Panc1 (cell line): ENCODE measurements at regions not wholly inside any gene's neighbourhood (a gene's known extent, or its start where the extent isn't known, plus 50 kb on each side); places are given as distances from the start of the nearest gene placed in this dataset.
A peak's percentile ranks its signal among the peaks of the same experiment; 100 is the strongest.

ENCODE experiments used
- ATAC-seq: fragments of 200-7000 bp; cut with Tn5 transposase; 2 replicates; pipeline ENCODE4 v1.9.1; 2020; ENCODE audit warnings: mild to moderate bottlenecking, moderate library complexity
- BruUV-seq: library from RNA; stranded (reverse); fragments of 400-500 nt; replicated peaks from 2 replicates; lab custom pipeline; 2021; lab: Mats Ljungman, UMichigan
- CTCF ChIA-PET: fragments of 300-600 bp; sonication (Branson Sonifier 250); formaldehyde crosslinking; loops from one replicate; lab custom pipeline; 2022; ENCODE audit warnings: antibody characterized with exemption; lab: Charles Lee
- POLR2A ChIA-PET: fragments of 300-600 bp; sonication (Branson Sonifier 250); formaldehyde crosslinking; loops from one replicate; lab custom pipeline; 2022; ENCODE audit warnings: antibody characterized with exemption; lab: Charles Lee
- DNase-seq: peaks from one replicate; pipeline ENCODE4 v3.0.0-alpha.2; 2010; ENCODE audit warnings: low read depth, low spot score
- H3K27ac ChIP-seq: 2 replicates; pipeline ENCODE4 v1.5.1; 2011; ENCODE audit warnings: mild to moderate bottlenecking, low read length, inconsistent platforms
- H3K27me3 ChIP-seq: fragments of 200-500 bp; sonication (Bioruptor generic); 2 replicates; pipeline ENCODE4 v1.6.0; 2014; ENCODE audit warnings: low read length, inconsistent platforms; ENCODE audit not compliant: control insufficient read depth, insufficient read depth
- H3K36me3 ChIP-seq: fragments of 200-500 bp; sonication (Bioruptor generic); 2 replicates; pipeline ENCODE4 v1.5.1; 2014; ENCODE audit warnings: inconsistent platforms, mild to moderate bottlenecking, low read length, moderate library complexity; ENCODE audit not compliant: control insufficient read depth, insufficient read depth
- H3K4me1 ChIP-seq: 2 replicates; pipeline ENCODE4 v1.5.1; 2011; ENCODE audit warnings: inconsistent platforms, mild to moderate bottlenecking, low read length, moderate library complexity; ENCODE audit not compliant: control insufficient read depth, insufficient read depth
- H3K4me3 ChIP-seq, 2 experiments: 2 replicates each; pipeline ENCODE4 v1.5.1; 2011 to 2012; ENCODE audit warnings: low read depth in 2 of 2, low read length in 2 of 2, mild to moderate bottlenecking in 2 of 2, inconsistent platforms in 1 of 2, moderate library complexity in 1 of 2
- H3K9me3 ChIP-seq: fragments of 200-500 bp; sonication (Bioruptor generic); 2 replicates; pipeline ENCODE4 v1.5.1; 2014; ENCODE audit warnings: low read depth, mild to moderate bottlenecking, inconsistent platforms, low read length, moderate library complexity; ENCODE audit not compliant: control insufficient read depth, insufficient read depth
- CTCF ChIP-seq: fragments of 450-650 bp; IDR thresholded peaks from 2 replicates; pipeline ENCODE4 v1.5.1; 2017; ENCODE audit warnings: mild to moderate bottlenecking
- POLR2AphosphoS5 ChIP-seq: IDR thresholded peaks from 2 replicates; pipeline ENCODE4 v1.6.1; 2012; ENCODE audit warnings: mild to moderate bottlenecking, low read depth, low read length, moderate library complexity
- REST ChIP-seq, 2 experiments: IDR thresholded peaks; 2 replicates each; pipeline ENCODE4 v1.6.1; 2011 to 2012; ENCODE audit warnings: low read depth in 2 of 2, control low read depth in 1 of 2, low read length in 1 of 2, mild to moderate bottlenecking in 1 of 2, moderate library complexity in 1 of 2; ENCODE audit not compliant: insufficient read depth in 1 of 2
- SIN3A ChIP-seq: IDR thresholded peaks from 2 replicates; pipeline ENCODE4 v1.6.1; 2012; ENCODE audit warnings: low read depth, mild to moderate bottlenecking, low read length, moderate library complexity, borderline replicate concordance; ENCODE audit not compliant: insufficient read depth
- TCF7L2 ChIP-seq: IDR thresholded peaks from 2 replicates; pipeline ENCODE4 v1.6.1; 2011; ENCODE audit warnings: mild to moderate bottlenecking, low read depth, low read length, inconsistent platforms
- in situ Hi-C: cut with HindIII; loops from 2 replicates; pipeline ENCODE4 v1.10.0; 2016; ENCODE audit warnings: low sequenced_read_pairs, low pct_unique_long_range_greater_than_20kb
- intact Hi-C: fragments of 100-400 bp; cut with micrococcal nuclease; formaldehyde crosslinking; loops from one replicate; pipeline ENCODE4 v1.10.0; 2022; ENCODE audit not compliant: unreplicated experiment

DNA sequence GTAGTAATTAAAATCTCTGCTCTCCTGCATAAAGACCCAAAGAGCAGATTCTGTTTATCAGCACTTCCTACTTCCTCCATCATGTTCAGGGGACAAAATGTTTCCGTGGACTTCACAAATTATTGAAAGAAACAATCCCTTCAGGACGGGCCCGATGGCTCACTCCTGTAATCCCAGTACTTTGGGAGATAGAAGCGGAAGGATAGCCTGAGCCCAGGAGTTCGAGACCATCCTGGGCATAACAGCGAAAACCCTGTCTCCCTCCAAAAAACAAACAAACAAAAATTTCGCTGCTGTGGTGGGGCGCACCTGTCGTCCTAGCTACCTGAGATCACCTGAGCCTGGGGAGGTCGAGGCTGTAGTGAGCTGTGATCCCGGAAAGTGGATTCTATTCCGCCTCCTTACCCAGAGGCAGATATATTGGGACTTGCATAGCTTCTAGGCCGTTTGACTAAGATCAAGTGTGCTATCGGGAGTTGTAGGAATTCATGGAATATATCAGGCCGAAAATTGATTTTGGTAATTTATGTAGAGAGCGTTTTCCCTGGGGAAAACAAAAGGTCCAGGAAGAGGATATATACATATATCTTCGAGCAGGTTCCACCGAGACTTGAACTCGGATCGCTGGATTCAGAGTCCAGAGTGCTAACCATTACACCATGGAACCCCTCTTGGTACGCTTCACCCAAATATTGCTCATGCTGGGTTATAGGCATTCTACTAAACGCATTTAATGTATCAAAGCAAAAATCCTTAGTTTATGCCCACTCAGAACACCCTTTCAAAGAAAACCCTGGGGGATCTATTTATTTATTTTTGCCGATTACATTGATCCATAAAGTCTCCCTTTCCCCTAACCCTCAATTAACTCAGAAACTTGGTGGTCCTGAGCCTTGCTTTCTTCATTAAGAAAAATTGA is 74.5 kb upstream of the ZNF184 start:
- Histone ChIP-seq H3K9me3 (no peaks in the 10 kb centered on the region), H3K27me3 (peaks cover 2% of the 10 kb centered on the region; the same call in 1 of the 2 replicates), H3K36me3 (no peaks in the 10 kb centered on the region), H3K4me3 (peak overlapping the region; percentile 61 to 87), H3K4me1 (peaks cover 20% of the 10 kb centered on the region), H3K27ac (peak overlapping the region; percentile 58)
- no peak for TF ChIP-seq CTCF
- no peak for TF ChIP-seq REST (IDR thresholded peaks at IDR 0.05; ENCODE audit: insufficient read depth in 1 of 2, low read depth in 2 of 2, low read length in 1 of 2)
- TF ChIP-seq TCF7L2, result no peak
- peak; percentile 40; the same call in 1 of the 2 replicates for TF ChIP-seq POLR2AphosphoS5
- TF ChIP-seq SIN3A, result no peak
- BruUV-seq, result no TSS peak
- ChIA-PET POLR2A (no interaction called here), CTCF (no interaction called here)
- peak; percentile 70 for ATAC-seq
- DNase-seq, result no peak
- intact Hi-C loops, result loop anchor here (5.0 kb wide), 1 partner anchor 45 kb away; no protein-coding TSS in a partner anchor
- in situ Hi-C loops, result no loop called here

DNA sequence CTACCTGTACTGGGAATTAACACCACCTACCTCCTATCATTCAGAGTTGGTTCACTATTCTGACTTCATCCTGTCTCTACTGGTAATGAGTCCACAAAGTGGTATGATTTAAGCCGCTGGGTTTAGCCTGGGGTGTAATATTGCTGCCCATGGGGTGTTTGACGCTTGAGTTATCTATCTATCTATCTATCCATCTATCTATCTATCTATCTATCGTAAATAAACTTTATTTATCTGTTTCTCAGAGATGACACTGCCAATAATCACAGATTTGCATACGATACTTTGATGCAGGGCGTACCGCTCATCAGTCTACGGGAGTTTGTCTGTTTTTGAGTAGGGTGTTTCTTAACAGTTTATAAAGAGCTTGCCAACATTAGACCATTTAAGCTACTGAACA is 73.6 kb upstream of the ZNF184 start:
- no peak for DNase-seq
- peaks cover 25% of the 10 kb centered on the region for H3K4me1 ChIP-seq
- H3K27ac ChIP-seq, result no peak overlapping the region
- ChIA-PET CTCF (no interaction called here), POLR2A (no interaction called here)
- intact Hi-C loops, result loop anchor here (5.0 kb wide), 1 partner anchor 46 kb away; no protein-coding TSS in a partner anchor
- ATAC-seq, result no peak
- no peaks in the 10 kb centered on the region for H3K36me3 ChIP-seq
- TF ChIP-seq TCF7L2 (no peak), SIN3A (no peak), CTCF (no peak), POLR2AphosphoS5 (no peak), REST (IDR thresholded peaks at IDR 0.05; ENCODE audit: insufficient read depth in 1 of 2, low read depth in 2 of 2, low read length in 1 of 2) (no peak)
- in situ Hi-C loops, result no loop called here
- H3K27me3 ChIP-seq, result peaks cover 2% of the 10 kb centered on the region; the same call in 1 of the 2 replicates
- no TSS peak for BruUV-seq
- H3K9me3 ChIP-seq, result no peaks in the 10 kb centered on the region
- H3K4me3 ChIP-seq, result no peak overlapping the region; a peak in 1 of 4 replicates
